GM23338 (cell line): ENCODE measurements at regions not wholly inside any gene's neighbourhood (a gene's known extent, or its start where the extent isn't known, plus 50 kb on each side); places are given as distances from the start of the nearest gene placed in this dataset.

ENCODE experiments used
- EZH2phosphoT487 ChIP-seq: fragments of 200-600 bp; sonication (generic); IDR thresholded peaks from one replicate; pipeline ENCODE4 v1.8.1; 2018; ENCODE audit warnings: antibody characterized with exemption; ENCODE audit not compliant: unreplicated experiment
- NANOG ChIP-seq: IDR thresholded peaks from 2 replicates; pipeline ENCODE4 v1.6.1; 2016; ENCODE audit warnings: antibody characterized with exemption, borderline replicate concordance

DNA sequence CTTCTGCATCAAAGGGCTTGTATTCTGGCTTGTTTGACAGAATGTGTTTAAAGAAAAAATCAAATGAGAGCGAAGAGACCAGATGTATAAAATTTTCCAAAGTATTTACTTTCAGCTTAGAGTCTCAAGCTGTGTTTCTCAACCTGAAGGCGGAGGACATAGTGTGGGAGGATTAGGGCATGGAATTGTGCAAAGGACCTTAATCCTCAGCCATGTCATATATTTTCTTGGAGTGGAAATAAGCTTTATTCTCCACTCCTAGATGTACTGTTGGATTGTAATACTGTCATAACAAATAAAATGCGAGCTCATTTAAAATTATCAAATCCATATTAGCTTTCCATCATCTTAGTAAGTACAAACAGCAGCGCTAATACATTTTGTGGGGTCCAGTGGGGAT is 154.0 kb downstream of the PAH start:
- no peak for TF ChIP-seq EZH2phosphoT487
- TF ChIP-seq NANOG, result no peak
